Astrocyte (in vitro differentiated cells and primary cell): ENCODE measurements at regions not wholly inside any gene's neighbourhood (a gene's known extent, or its start where the extent isn't known, plus 50 kb on each side); places are given as distances from the start of the nearest gene placed in this dataset.
"Not testable (repeated sequence)": the region's sequence is repeated elsewhere in the genome, so short reads cannot be mapped to it uniquely, and the experiment has no call there.

ENCODE experiments used
- CTCF ChIP-seq: IDR thresholded peaks from 2 replicates; pipeline ENCODE4 v1.5.1; 2011; ENCODE audit warnings: low read depth, mild to moderate bottlenecking, inconsistent platforms, low read length, moderate library complexity; ENCODE audit not compliant: insufficient read depth
- EZH2 ChIP-seq: IDR thresholded peaks from 2 replicates; pipeline ENCODE4 v1.6.1; 2012; ENCODE audit warnings: mild to moderate bottlenecking, low read length, inconsistent platforms; ENCODE audit not compliant: insufficient read depth

GRCh38 chr7:13728430-13728829 lies 261.0 kb downstream of the ETV1 start:
- TF ChIP-seq CTCF, EZH2: not testable (repeated sequence)
